22Rv1 (cell line): ENCODE measurements at regions not wholly inside any gene's neighbourhood (a gene's known extent, or its start where the extent isn't known, plus 50 kb on each side); places are given as distances from the start of the nearest gene placed in this dataset.

Experiments used
- H3K27ac ChIP-seq: fragments of 450-650 bp; 2 replicates; pipeline ENCODE4 v1.5.1; 2017
- CTCF ChIP-seq: fragments of 450-650 bp; IDR thresholded peaks from 2 replicates; pipeline ENCODE4 v1.5.1; 2017; ENCODE audit warnings: mild to moderate bottlenecking
- ZFX ChIP-seq: fragments of 450-650 bp; IDR thresholded peaks from 2 replicates; pipeline ENCODE4 v1.6.1; 2017; ENCODE audit warnings: antibody characterized with exemption, borderline replicate concordance

GRCh38 chr18:8943900-8944870 is 158.3 kb upstream of the NDUFV2 start:
- no peak overlapping the region for H3K27ac ChIP-seq
- no peak for TF ChIP-seq CTCF
- TF ChIP-seq ZFX: no peak

GRCh38 chr18:8944871-8945245 is 157.6 kb upstream of the NDUFV2 start:
- TF ChIP-seq CTCF (no peak), ZFX (no peak)
- H3K27ac ChIP-seq: no peak overlapping the region

- no peak overlapping the region for H3K27ac ChIP-seq
- TF ChIP-seq ZFX: no peak
- TF ChIP-seq CTCF: no peak
Measured at GRCh38 chr18:8945514-8945913, 157.0 kb upstream of the NDUFV2 start.

- no peak overlapping the region for H3K27ac ChIP-seq
- TF ChIP-seq ZFX: no peak
- TF ChIP-seq CTCF: no peak
Measured at GRCh38 chr18:8946066-8946838, 156.2 kb upstream of the NDUFV2 start.

- TF ChIP-seq ZFX: no peak
- TF ChIP-seq CTCF: no peak
- no peak overlapping the region for H3K27ac ChIP-seq
Measured at GRCh38 chr18:8947566-8947965, 154.9 kb upstream of the NDUFV2 start.

GRCh38 chr18:8948011-8948410 is 154.5 kb upstream of the NDUFV2 start:
- no peak overlapping the region for H3K27ac ChIP-seq
- no peak for TF ChIP-seq ZFX
- TF ChIP-seq CTCF: no peak
